ENCODE measurements at regions not wholly inside any gene's neighbourhood (a gene's known extent, or its start where the extent isn't known, plus 50 kb on each side); places are given as distances from the start of the nearest gene placed in this dataset.

- no peaks in the 10 kb centered on the region for H3K4me1 Mint-ChIP-seq
Observed at GRCh38 chr2:201953880-201954279, 79.8 kb upstream of the FZD7 start.

GRCh38 chr2:201955231-201955630 is 78.4 kb upstream of the FZD7 start:
- H3K9me3 ChIP-seq (ENCODE audit: control insufficient read depth in 2 of 3, low read length in 3 of 3) = no peaks in the 10 kb centered on the region
- Mint-ChIP-seq H3K4me1 (no peaks in the 10 kb centered on the region), H3K4me3 (no peak overlapping the region), H3K27me3 (peaks cover 3 to 20% (median 15%) of the 10 kb centered on the region in 5 donors), H3K9me3 (no peaks in the 10 kb centered on the region), H3K27ac (no peak overlapping the region), H3K36me3 (no peaks in the 10 kb centered on the region)
- ChIA-PET CTCF (no interaction called here), POLR2A (no interaction called here)
- H3K36me3 ChIP-seq (ENCODE audit: control insufficient read depth in 2 of 3, insufficient read depth in 3 of 3, low read length in 3 of 3) = no peaks in the 10 kb centered on the region
- no peak overlapping the region for H3K27ac ChIP-seq (ENCODE audit: low read depth, low read length)
- no peak overlapping the region for H3K4me3 ChIP-seq (ENCODE audit: low read length)
- ATAC-seq (no peak), DNase-seq (no peak)
- intact Hi-C loops (cut with micrococcal nuclease) = no loop called here
- no peaks in the 10 kb centered on the region for H3K4me1 ChIP-seq (ENCODE audit: control insufficient read depth in 2 of 2, insufficient read depth in 2 of 2, low read length in 2 of 2)
- no peaks in the 10 kb centered on the region for H3K27me3 ChIP-seq (ENCODE audit: control insufficient read depth in 2 of 2, insufficient read depth in 2 of 2, low read length in 2 of 2)

More at GRCh38 chr2:201953880-201954279, 79.8 kb upstream of the FZD7 start:
- no peak for ATAC-seq
- no peak overlapping the region for H3K4me3 ChIP-seq (ENCODE audit: low read length)
- no peak overlapping the region for H3K4me3 Mint-ChIP-seq
- H3K36me3 Mint-ChIP-seq = no peaks in the 10 kb centered on the region
- no peaks in the 10 kb centered on the region for H3K27me3 ChIP-seq (ENCODE audit: control insufficient read depth in 2 of 2, insufficient read depth in 2 of 2, low read length in 2 of 2)
- no peaks in the 10 kb centered on the region for H3K4me1 ChIP-seq (ENCODE audit: control insufficient read depth in 2 of 2, insufficient read depth in 2 of 2, low read length in 2 of 2)
- no peak overlapping the region for H3K27ac Mint-ChIP-seq
- no peaks in the 10 kb centered on the region for H3K9me3 Mint-ChIP-seq
- peaks cover 3 to 23% (median 15%) of the 10 kb centered on the region in 5 donors for H3K27me3 Mint-ChIP-seq
- ChIA-PET POLR2A (no interaction called here), CTCF (interaction anchor here (0.5 kb wide), 1 partner anchor 222 kb away, joined by 3 read pairs; no protein-coding TSS in a partner anchor)
- DNase-seq = no peak
- no peak overlapping the region for H3K27ac ChIP-seq (ENCODE audit: low read depth, low read length)
- H3K36me3 ChIP-seq (ENCODE audit: control insufficient read depth in 2 of 3, insufficient read depth in 3 of 3, low read length in 3 of 3) = no peaks in the 10 kb centered on the region
- intact Hi-C loops (cut with micrococcal nuclease) = no loop called here
- no peaks in the 10 kb centered on the region for H3K9me3 ChIP-seq (ENCODE audit: control insufficient read depth in 2 of 3, low read length in 3 of 3)

GRCh38 chr2:201955702-201956141 is 77.9 kb upstream of the FZD7 start:
- H3K27me3 ChIP-seq (ENCODE audit: control insufficient read depth in 2 of 2, insufficient read depth in 2 of 2, low read length in 2 of 2) = no peaks in the 10 kb centered on the region
- H3K4me3 Mint-ChIP-seq = no peak overlapping the region
- H3K4me3 ChIP-seq (ENCODE audit: low read length) = no peak overlapping the region
- H3K36me3 Mint-ChIP-seq = no peaks in the 10 kb centered on the region
- H3K4me1 ChIP-seq (ENCODE audit: control insufficient read depth in 2 of 2, insufficient read depth in 2 of 2, low read length in 2 of 2) = no peaks in the 10 kb centered on the region
- no peaks in the 10 kb centered on the region for H3K9me3 Mint-ChIP-seq
- H3K27ac ChIP-seq (ENCODE audit: low read depth, low read length) = no peak overlapping the region
- peaks cover 0 to 3% (median 0%) of the 10 kb centered on the region in 7 donors for H3K4me1 Mint-ChIP-seq
- CTCF ChIA-PET = no interaction called here
- no peaks in the 10 kb centered on the region for H3K36me3 ChIP-seq (ENCODE audit: control insufficient read depth in 2 of 3, insufficient read depth in 3 of 3, low read length in 3 of 3)
- DNase-seq (no peak), ATAC-seq (no peak)
- POLR2A ChIA-PET = no interaction called here
- peaks cover 3 to 22% (median 15%) of the 10 kb centered on the region in 5 donors for H3K27me3 Mint-ChIP-seq
- intact Hi-C loops (cut with micrococcal nuclease) = no loop called here
- no peak overlapping the region for H3K27ac Mint-ChIP-seq
- H3K9me3 ChIP-seq (ENCODE audit: control insufficient read depth in 2 of 3, low read length in 3 of 3) = no peaks in the 10 kb centered on the region

- no peaks in the 10 kb centered on the region for H3K9me3 Mint-ChIP-seq
- POLR2A ChIA-PET = no interaction called here
- H3K27ac Mint-ChIP-seq = no peak overlapping the region
- no peaks in the 10 kb centered on the region for H3K36me3 Mint-ChIP-seq
- CTCF ChIA-PET = no interaction called here
- no peak for DNase-seq
- peaks cover 3 to 24% (median 15%) of the 10 kb centered on the region in 5 donors for H3K27me3 Mint-ChIP-seq
- Histone ChIP-seq H3K27ac (ENCODE audit: low read depth, low read length) (no peak overlapping the region), H3K4me3 (ENCODE audit: low read length) (no peak overlapping the region), H3K4me1 (ENCODE audit: control insufficient read depth in 2 of 2, insufficient read depth in 2 of 2, low read length in 2 of 2) (no peaks in the 10 kb centered on the region), H3K9me3 (ENCODE audit: control insufficient read depth in 2 of 3, low read length in 3 of 3) (no peaks in the 10 kb centered on the region), H3K27me3 (ENCODE audit: control insufficient read depth in 2 of 2, insufficient read depth in 2 of 2, low read length in 2 of 2) (no peaks in the 10 kb centered on the region), H3K36me3 (ENCODE audit: control insufficient read depth in 2 of 3, insufficient read depth in 3 of 3, low read length in 3 of 3) (no peaks in the 10 kb centered on the region)
- no peak for ATAC-seq
- H3K4me1 Mint-ChIP-seq = peaks cover 0 to 5% (median 0%) of the 10 kb centered on the region in 7 donors
- intact Hi-C loops (cut with micrococcal nuclease) = no loop called here
- no peak overlapping the region for H3K4me3 Mint-ChIP-seq
Observed at GRCh38 chr2:201956361-201956760, 77.3 kb upstream of the FZD7 start.

- peaks cover 3 to 24% (median 15%) of the 10 kb centered on the region in 5 donors for H3K27me3 Mint-ChIP-seq
- CTCF ChIA-PET = no interaction called here
Observed at GRCh38 chr2:201957091-201957490, 76.6 kb upstream of the FZD7 start.

GRCh38 chr2:201959198-201959597 is 74.5 kb upstream of the FZD7 start:
- POLR2A ChIA-PET = no interaction called here
- Histone ChIP-seq H3K27ac (ENCODE audit: low read depth, low read length) (no peak overlapping the region), H3K36me3 (ENCODE audit: control insufficient read depth in 2 of 3, insufficient read depth in 3 of 3, low read length in 3 of 3) (no peaks in the 10 kb centered on the region), H3K4me3 (ENCODE audit: low read length) (no peak overlapping the region), H3K4me1 (ENCODE audit: control insufficient read depth in 2 of 2, insufficient read depth in 2 of 2, low read length in 2 of 2) (peaks cover 0 to under 1% of the 10 kb centered on the region in 2 donors), H3K27me3 (ENCODE audit: control insufficient read depth in 2 of 2, insufficient read depth in 2 of 2, low read length in 2 of 2) (no peaks in the 10 kb centered on the region), H3K9me3 (ENCODE audit: control insufficient read depth in 2 of 3, low read length in 3 of 3) (no peaks in the 10 kb centered on the region)
- Mint-ChIP-seq H3K27ac (no peak overlapping the region), H3K4me3 (no peak overlapping the region), H3K36me3 (no peaks in the 10 kb centered on the region), H3K27me3 (peaks cover 0 to 24% (median 15%) of the 10 kb centered on the region in 5 donors), H3K9me3 (no peaks in the 10 kb centered on the region), H3K4me1 (peaks cover 0 to 5% (median 0%) of the 10 kb centered on the region in 7 donors)
- intact Hi-C loops (cut with micrococcal nuclease) = no loop called here
- ATAC-seq (no peak), DNase-seq (no peak)
- CTCF ChIA-PET = no interaction called here

More at GRCh38 chr2:201957091-201957490, 76.6 kb upstream of the FZD7 start:
- H3K27ac Mint-ChIP-seq = no peak overlapping the region
- Histone ChIP-seq H3K4me3 (ENCODE audit: low read length) (no peak overlapping the region), H3K27me3 (ENCODE audit: control insufficient read depth in 2 of 2, insufficient read depth in 2 of 2, low read length in 2 of 2) (no peaks in the 10 kb centered on the region), H3K36me3 (ENCODE audit: control insufficient read depth in 2 of 3, insufficient read depth in 3 of 3, low read length in 3 of 3) (no peaks in the 10 kb centered on the region), H3K9me3 (ENCODE audit: control insufficient read depth in 2 of 3, low read length in 3 of 3) (no peaks in the 10 kb centered on the region), H3K4me1 (ENCODE audit: control insufficient read depth in 2 of 2, insufficient read depth in 2 of 2, low read length in 2 of 2) (no peaks in the 10 kb centered on the region), H3K27ac (ENCODE audit: low read depth, low read length) (no peak overlapping the region)
- DNase-seq = no peak
- POLR2A ChIA-PET = no interaction called here
- no peak overlapping the region for H3K4me3 Mint-ChIP-seq
- intact Hi-C loops (cut with micrococcal nuclease) = no loop called here
- H3K4me1 Mint-ChIP-seq = peaks cover 0 to 5% (median 0%) of the 10 kb centered on the region in 7 donors
- no peak for ATAC-seq
- H3K9me3 Mint-ChIP-seq = no peaks in the 10 kb centered on the region
- no peaks in the 10 kb centered on the region for H3K36me3 Mint-ChIP-seq

- ATAC-seq (no peak), DNase-seq (no peak)
- ChIA-PET POLR2A (no interaction called here), CTCF (no interaction called here)
- no peak overlapping the region for H3K4me3 Mint-ChIP-seq
- H3K9me3 ChIP-seq (ENCODE audit: control insufficient read depth in 2 of 3, low read length in 3 of 3) = no peaks in the 10 kb centered on the region
- H3K27ac Mint-ChIP-seq = no peak overlapping the region
- no peak overlapping the region for H3K27ac ChIP-seq (ENCODE audit: low read depth, low read length)
- H3K4me1 ChIP-seq (ENCODE audit: control insufficient read depth in 2 of 2, insufficient read depth in 2 of 2, low read length in 2 of 2) = peaks cover 0 to 3% of the 10 kb centered on the region in 2 donors
- intact Hi-C loops (cut with micrococcal nuclease) = no loop called here
- H3K4me3 ChIP-seq (ENCODE audit: low read length) = no peak overlapping the region
- peaks cover 0 to 21% (median 15%) of the 10 kb centered on the region in 5 donors for H3K27me3 Mint-ChIP-seq
- no peaks in the 10 kb centered on the region for H3K9me3 Mint-ChIP-seq
- no peaks in the 10 kb centered on the region for H3K27me3 ChIP-seq (ENCODE audit: control insufficient read depth in 2 of 2, insufficient read depth in 2 of 2, low read length in 2 of 2)
- no peaks in the 10 kb centered on the region for H3K36me3 Mint-ChIP-seq
- H3K36me3 ChIP-seq (ENCODE audit: control insufficient read depth in 2 of 3, insufficient read depth in 3 of 3, low read length in 3 of 3) = no peaks in the 10 kb centered on the region
- H3K4me1 Mint-ChIP-seq = peaks cover 0 to 9% (median 2%) of the 10 kb centered on the region in 7 donors
Observed at GRCh38 chr2:201959626-201960025, 74.0 kb upstream of the FZD7 start.
